Muscle layer of duodenum (tissue), 2 donors: ENCODE measurements at regions not wholly inside any gene's neighbourhood (a gene's known extent, or its start where the extent isn't known, plus 50 kb on each side); places are given as distances from the start of the nearest gene placed in this dataset.

Source experiments
- H3K27ac ChIP-seq: one replicate; pipeline ENCODE4 v1.7.0; 2013; ENCODE audit warnings: mild to moderate bottlenecking, low read length
- H3K27me3 ChIP-seq: one replicate; pipeline ENCODE4 v1.7.0; 2013; ENCODE audit warnings: low read depth, mild to moderate bottlenecking, control low read depth, low read length
- H3K36me3 ChIP-seq, 2 donors: one replicate each; pipeline ENCODE4 v1.7.0; 2013; ENCODE audit warnings: low read length in 2 of 2, control low read depth in 1 of 2, mild to moderate bottlenecking in 1 of 2; ENCODE audit not compliant: insufficient read depth in 2 of 2, control insufficient read depth in 1 of 2
- H3K4me1 ChIP-seq, 2 donors: one replicate each; pipeline ENCODE4 v1.7.0; 2013; ENCODE audit warnings: low read length in 2 of 2, mild to moderate bottlenecking in 2 of 2, control low read depth in 1 of 2, moderate library complexity in 1 of 2; ENCODE audit not compliant: insufficient read depth in 2 of 2, control insufficient read depth in 1 of 2
- H3K4me3 ChIP-seq, 2 donors: one replicate each; pipeline ENCODE4 v1.7.0; 2013; ENCODE audit warnings: low read length in 2 of 2, low read depth in 1 of 2, mild to moderate bottlenecking in 1 of 2
- H3K9me3 ChIP-seq, 2 donors: one replicate each; pipeline ENCODE4 v1.7.0; 2013; ENCODE audit warnings: low read length in 2 of 2, control low read depth in 1 of 2, mild to moderate bottlenecking in 1 of 2; ENCODE audit not compliant: control insufficient read depth in 1 of 2
- donor health status: healthy.

- H3K36me3 ChIP-seq = no peaks in the 10 kb centered on the region
- H3K27ac ChIP-seq = no peak overlapping the region
- H3K4me3 ChIP-seq = no peak overlapping the region
- no peaks in the 10 kb centered on the region for H3K9me3 ChIP-seq
- H3K4me1 ChIP-seq = no peaks in the 10 kb centered on the region
- H3K27me3 ChIP-seq = no peaks in the 10 kb centered on the region
Measured at GRCh38 chr3:105315815-105316214, 50.9 kb upstream of the ALCAM start.

- Histone ChIP-seq H3K4me1 (no peaks in the 10 kb centered on the region), H3K27ac (no peak overlapping the region), H3K4me3 (no peak overlapping the region), H3K9me3 (no peaks in the 10 kb centered on the region), H3K36me3 (no peaks in the 10 kb centered on the region), H3K27me3 (no peaks in the 10 kb centered on the region)
Measured at GRCh38 chr3:105316331-105316730, 50.4 kb upstream of the ALCAM start.
